ENCODE measurements at regions not wholly inside any gene's neighbourhood (a gene's known extent, or its start where the extent isn't known, plus 50 kb on each side); places are given as distances from the start of the nearest gene placed in this dataset.

DNA sequence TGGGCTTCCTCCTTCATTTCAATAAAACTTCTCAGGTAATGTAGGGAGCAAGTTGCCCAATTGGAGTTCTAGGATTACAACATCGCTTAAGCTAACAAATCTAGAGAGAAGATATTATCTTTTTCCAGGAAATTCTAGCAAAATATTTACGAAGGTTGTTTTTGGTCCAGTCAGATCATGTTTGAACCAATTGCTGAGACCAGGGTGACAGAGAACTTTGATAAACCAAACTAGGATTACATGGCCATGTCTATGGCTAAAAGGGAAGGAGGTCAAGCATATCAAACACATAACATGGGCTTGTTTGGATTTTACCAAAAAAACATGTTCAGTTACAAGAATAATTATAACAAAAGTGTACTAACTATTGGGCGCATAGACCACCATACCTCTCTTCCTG lies 442.4 kb upstream of the SGCG start:
- no peak for DNase-seq (ENCODE audit: low read depth in 2 of 2)

DNA sequence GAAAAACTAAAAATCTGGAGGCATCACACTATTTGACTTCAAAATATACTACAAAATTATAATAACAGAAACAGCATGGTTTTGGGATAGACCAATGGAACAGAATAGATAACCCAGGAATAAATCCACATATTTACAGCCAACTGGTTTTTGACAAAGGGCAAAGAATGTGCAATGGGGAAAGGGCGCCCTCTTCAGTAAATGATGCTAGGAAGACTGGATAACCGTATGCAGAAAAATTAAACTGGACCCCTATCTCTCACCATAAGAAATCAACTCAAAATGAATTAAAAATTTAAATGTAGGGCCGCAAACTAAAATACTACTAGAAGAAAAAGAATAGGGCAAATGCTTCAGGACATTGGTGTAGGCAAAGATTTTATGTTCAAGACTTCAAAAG lies 440.5 kb upstream of the SGCG start:
- no peak for DNase-seq (ENCODE audit: low read depth in 2 of 2)

DNA sequence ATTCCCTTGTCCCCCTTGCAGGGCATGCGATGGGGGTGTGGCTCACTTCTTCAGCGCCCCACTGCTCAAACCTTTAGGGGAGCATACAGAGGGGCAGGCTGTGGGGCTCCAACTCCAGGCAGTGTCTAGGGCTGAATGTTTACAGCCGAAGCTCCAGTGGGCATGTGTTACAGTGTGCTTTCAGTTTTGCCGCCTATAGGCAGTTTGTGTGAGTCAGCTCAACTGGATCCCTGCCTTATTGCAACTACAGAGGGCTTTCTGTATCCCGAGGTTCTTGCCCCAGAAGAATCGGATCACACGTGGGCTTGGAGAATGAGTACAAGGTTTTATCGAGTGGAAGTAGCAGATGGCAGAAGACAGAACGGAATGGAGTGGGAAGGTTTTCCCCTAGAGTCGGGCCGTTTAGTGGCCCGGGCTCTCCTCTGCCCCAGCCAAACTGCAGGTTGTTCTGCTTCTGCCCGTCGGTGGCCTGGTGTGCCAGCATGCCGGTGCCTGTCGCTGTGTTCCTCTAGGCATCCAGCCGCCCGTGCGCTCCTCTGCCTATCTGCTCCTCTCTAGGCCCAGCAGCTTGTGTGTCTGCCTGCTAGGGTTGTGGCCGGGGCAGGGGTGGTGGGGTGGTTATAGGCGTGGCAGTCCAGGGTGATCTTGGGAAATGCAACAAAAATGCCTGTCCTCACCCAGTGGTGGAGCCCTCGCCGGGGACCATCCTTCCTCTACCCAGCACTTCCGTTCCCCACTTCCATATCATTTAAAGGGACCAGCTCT lies 435.9 kb upstream of the SGCG start:
- DNase-seq (ENCODE audit: low read depth in 2 of 2) = no peak

DNA sequence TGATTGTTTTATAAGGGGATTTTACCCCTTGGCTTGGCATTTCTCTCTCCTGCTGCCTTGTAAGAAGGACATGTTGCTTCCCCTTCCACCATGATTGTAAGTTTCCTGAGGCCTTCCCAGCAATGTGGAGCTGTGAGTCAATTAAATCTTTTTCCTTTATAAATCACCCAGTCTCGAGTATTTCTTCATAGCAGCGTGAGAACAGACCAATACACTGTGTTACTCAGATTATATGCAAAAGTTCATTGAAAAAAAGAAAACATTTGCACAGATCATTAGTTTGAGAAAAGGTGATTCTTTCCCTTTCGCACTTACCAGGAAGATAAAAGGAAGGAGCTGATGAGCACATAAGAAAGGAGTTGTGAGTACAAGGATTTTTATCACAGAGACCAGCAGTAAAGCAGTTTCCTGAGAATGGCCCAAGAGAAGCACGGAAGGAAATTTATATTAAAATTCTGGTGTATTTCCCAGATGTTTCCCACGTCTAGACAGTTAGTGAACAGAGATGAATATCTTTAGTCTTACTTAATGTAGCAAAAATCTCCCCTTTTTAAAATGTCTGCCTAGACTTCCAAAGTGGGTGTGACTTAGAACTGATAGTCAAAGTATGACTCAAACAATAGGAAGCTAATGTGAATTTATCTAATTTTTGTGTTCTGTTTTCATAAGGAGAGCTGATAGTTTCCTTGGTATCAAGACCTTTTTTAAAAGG lies 431.8 kb upstream of the SGCG start:
- DNase-seq (ENCODE audit: low read depth in 2 of 2) = no peak

GRCh38 chr13:22749626-22750025 lies 431.2 kb upstream of the SGCG start:
- no peak for DNase-seq (ENCODE audit: low read depth in 2 of 2)

DNA sequence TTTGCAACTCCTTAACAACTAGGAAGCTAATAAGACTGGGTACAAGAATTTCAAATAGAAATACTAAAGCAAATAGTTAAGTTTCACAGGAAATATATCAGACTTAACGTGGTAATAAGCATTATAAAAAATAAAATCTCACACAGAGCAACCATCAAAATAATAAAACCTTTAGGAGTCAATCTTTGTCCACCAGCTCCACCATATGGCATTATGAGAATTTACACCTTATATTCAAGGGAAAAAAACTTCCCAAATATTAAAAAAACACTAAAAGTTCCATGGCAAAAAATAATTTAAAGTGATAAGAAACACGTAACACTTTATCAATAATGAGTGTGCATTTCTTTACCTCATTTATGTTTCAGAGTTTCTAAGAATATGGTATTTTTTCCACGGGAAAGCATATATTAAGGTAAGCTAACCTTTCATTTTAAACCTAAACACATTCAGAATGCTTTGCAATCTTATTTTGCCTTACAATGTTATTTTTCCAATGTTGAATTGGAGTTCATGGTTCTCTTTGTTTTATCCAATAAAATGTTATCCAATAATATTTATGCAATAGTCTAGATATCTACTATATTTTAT lies 423.2 kb upstream of the SGCG start:
- DNase-seq (ENCODE audit: low read depth in 2 of 2) = peak in 1 of 2 donors; percentile 1

GRCh38 chr13:22758245-22758644 lies 422.5 kb upstream of the SGCG start:
- no peak for DNase-seq (ENCODE audit: low read depth in 2 of 2)

DNA sequence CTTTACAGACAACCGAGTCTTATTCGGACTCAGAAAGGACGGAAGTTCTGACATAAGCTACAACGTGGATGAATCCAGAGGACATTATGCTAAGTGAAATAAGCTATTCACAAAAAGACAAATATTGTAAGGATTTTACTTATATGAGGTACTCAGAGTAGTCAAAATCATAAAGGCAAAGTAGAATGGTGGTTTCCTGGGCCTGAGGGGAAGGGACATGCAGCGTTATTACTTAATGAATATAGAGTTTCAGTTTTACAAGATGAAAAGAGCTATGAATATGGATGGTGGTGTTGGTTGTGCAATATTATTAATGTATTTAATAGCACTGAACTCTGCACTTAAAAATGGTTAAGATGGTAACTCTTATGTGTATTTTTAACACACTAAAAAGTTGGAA lies 419.1 kb upstream of the SGCG start:
- DNase-seq (ENCODE audit: low read depth in 2 of 2) = no peak

- no peak for DNase-seq (ENCODE audit: low read depth in 2 of 2)
These were observed 415.2 kb upstream of the SGCG start for GRCh38 chr13:22765547-22765946.

DNA sequence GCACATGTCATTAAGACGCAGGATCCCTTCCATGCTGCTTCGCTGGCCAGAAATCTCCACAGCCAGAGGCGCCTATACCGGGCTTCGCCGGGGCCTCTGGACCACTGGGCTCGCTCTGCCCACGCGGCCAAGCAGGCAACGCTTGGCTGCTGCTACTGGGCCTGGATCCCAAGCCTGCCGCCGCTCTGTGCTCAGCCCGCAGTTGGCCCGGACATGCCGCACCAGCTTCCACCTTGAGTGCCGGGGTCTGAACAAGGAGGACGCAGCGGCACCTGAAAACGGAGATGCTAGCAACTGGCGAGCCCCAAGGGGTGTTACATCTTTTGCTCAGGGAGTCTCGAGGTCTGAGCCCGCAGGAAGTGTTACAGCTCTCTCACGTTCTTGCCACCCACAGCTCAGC lies 409.9 kb upstream of the SGCG start:
- no peak for DNase-seq (ENCODE audit: low read depth in 2 of 2)

DNA sequence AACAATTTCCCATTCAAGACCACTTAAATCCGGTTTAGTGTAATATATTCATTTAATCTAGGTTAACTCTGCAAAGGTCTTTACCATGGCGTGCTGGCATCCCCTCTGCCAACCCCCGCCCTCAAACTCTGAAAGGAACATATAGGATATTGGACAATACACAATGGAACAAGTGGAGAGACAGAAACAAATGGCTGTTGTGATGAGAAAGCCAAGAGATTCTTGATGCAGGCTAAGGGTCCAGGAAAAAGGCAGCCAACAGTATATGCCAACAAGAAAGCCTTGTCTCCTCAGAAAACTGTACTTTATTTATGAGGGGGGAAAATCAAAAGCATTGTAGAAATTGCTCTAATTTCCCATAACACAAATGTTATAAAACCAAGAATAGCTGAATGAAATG lies 407.3 kb upstream of the SGCG start:
- DNase-seq (ENCODE audit: low read depth in 2 of 2) = no peak

DNA sequence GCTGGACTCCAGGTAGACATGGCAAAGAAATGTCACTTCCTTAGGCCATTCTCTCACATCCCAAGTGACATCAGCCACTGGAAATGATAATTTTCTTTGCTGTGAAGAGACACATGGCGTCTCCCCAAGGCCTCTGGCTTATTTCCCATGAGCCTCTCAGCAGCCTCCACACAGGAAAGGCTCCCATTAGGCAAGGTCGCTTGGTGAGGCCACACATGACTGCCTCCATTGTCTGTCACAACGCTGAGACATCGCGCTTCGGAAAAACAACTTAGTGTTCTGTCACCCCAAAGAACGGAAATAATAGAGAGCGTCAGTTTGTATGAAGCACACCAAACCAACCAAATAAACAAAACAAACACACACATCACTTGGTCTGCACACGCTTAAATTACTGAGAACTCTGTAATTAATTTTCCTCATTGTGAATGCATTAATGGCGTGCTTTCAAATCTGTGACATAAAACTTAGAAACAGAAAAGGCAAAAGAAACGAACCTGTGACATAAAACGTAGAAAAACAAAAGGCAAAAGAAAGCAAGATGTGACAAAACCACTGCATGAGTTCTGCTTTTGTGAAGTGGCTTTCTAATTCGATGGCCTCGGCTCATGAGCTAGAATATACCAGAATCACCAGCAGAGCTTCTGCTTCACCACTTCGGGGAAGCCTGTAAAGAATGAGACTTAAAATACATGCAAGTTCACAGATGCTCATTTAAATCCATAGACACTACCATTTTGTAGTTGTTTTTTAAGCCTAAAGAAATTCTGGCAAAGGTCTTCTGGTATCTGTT lies 404.2 kb upstream of the SGCG start:
- no peak for DNase-seq (ENCODE audit: low read depth in 2 of 2)

- no peak for DNase-seq (ENCODE audit: low read depth in 2 of 2)
These were observed 403.6 kb upstream of the SGCG start for GRCh38 chr13:22777207-22777606.

DNA sequence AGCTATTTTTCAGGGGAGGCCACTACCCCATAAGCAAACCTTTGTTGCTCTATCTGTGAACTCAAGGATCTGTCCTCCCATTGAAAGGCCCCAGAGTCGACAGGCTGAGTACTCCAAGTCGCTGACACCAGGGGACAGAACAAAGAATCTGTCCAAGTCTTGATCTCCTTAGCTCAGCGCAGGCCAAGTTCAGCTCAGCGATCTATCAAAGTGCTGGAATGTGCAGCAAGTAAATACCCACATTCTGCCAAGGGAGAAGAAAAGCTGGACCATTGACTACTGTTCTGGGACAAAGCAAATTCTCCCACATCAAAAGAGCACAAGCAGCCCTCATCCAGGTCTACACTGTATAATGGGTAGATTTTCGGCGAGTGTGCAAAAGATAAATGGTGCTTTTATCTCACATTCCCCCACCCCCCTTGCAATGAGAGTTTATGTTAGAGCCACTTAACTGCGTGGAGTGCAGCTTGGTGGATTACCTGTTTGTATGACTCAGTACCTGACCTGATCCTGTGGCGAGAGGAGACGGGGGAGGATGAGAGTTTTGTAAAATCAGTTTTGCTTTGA lies 391.7 kb upstream of the SGCG start:
- no peak for DNase-seq (ENCODE audit: low read depth in 2 of 2)

GRCh38 chr13:22789916-22790315 lies 390.9 kb upstream of the SGCG start:
- no peak for DNase-seq (ENCODE audit: low read depth in 2 of 2)

DNA sequence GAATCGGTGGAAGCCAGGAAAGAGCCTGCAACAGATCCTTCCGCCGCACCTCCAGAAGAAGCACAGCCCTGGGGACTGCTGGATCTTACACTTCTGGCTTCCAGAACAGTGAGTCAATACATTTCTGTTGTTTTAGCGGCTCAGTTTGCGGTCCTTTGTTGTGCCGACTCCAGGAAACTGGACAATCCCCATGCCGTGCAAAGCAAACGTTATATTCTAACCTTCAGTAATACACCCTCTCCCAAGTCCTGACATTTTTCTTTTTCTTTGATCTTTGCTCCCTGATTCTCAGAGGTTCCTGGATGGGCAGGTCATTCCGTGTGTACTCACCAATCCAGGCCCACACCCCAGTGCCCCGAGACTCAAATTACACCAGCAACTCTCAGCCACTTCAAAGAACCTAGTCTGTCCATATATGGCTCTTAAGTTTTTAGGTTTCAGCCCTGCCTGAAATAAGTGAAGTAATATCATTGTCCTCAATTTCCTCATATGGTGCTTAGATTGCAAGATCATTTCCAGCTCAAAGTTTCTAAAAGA lies 387.1 kb upstream of the SGCG start:
- no peak for DNase-seq (ENCODE audit: low read depth in 2 of 2)

- DNase-seq (ENCODE audit: low read depth in 2 of 2) = peak in 1 of 2 donors; percentile 4
These were observed 380.0 kb upstream of the SGCG start for GRCh38 chr13:22800526-22801401.

- DNase-seq (ENCODE audit: low read depth in 2 of 2) = no peak
These were observed 379.3 kb upstream of the SGCG start for GRCh38 chr13:22801402-22802003.

- no peak for DNase-seq (ENCODE audit: low read depth in 2 of 2)
These were observed 368.0 kb upstream of the SGCG start for GRCh38 chr13:22812793-22813192.

Data from lung microvascular endothelial cell (primary cell).